ENCODE measurements at regions not wholly inside any gene's neighbourhood (a gene's known extent, or its start where the extent isn't known, plus 50 kb on each side); places are given as distances from the start of the nearest gene placed in this dataset.

DNA sequence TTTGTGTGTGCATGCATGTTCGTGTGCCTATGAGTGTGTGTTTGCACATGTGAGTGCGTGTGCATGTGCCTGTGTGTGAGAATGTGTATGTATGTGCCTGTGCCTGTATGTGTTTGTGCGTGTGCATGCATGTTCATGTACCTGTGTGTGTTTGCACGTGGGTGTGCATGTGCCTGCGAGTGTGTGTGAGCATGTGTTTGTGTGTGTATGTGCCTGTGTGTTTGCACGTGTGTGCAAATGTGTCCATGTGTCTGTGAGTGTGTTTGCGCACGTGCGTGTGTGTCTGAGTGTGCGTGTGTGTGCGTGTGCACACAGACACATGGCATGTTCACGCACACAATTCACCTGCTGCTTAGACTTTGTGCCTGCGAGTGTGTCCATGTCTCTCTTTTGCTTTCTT is 853.5 kb upstream of the SALL3 start:
- TF ChIP-seq, protein P1, sequence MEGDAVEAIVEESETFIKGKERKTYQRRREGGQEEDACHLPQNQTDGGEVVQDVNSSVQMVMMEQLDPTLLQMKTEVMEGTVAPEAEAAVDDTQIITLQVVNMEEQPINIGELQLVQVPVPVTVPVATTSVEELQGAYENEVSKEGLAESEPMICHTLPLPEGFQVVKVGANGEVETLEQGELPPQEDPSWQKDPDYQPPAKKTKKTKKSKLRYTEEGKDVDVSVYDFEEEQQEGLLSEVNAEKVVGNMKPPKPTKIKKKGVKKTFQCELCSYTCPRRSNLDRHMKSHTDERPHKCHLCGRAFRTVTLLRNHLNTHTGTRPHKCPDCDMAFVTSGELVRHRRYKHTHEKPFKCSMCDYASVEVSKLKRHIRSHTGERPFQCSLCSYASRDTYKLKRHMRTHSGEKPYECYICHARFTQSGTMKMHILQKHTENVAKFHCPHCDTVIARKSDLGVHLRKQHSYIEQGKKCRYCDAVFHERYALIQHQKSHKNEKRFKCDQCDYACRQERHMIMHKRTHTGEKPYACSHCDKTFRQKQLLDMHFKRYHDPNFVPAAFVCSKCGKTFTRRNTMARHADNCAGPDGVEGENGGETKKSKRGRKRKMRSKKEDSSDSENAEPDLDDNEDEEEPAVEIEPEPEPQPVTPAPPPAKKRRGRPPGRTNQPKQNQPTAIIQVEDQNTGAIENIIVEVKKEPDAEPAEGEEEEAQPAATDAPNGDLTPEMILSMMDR (conservative IDR thresholded peaks at IDR 0.05; ENCODE audit: low read depth, low read length): no peak
- DNase-seq (ENCODE audit: low read depth): no peak
- no peak overlapping the region for H3K4me3 ChIP-seq (ENCODE audit: low read depth, low read length)

DNA sequence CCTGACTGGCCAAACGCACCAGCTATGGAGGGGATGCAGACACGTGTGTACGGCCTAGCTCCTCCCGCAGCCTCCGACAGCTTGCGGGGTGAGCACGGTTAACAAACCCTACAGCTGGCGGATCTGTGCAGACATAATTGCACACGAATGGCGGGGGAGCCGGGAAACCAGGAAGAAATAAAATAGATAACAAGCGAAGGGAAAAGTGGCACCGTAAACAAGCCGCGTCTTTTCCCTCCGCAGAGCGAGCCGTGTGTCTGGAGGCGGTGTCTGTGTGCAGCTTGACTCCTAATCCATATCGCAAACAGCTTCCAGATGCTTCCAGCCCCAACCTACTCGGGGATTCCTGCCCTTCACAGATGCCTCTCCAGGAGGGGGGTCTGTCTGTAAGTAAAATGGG is 853.1 kb upstream of the SALL3 start:
- DNase-seq (ENCODE audit: low read depth): no peak
- H3K4me3 ChIP-seq (ENCODE audit: low read depth, low read length): no peak overlapping the region
- TF ChIP-seq, protein P1 (conservative IDR thresholded peaks at IDR 0.05; ENCODE audit: low read depth, low read length): no peak

DNA sequence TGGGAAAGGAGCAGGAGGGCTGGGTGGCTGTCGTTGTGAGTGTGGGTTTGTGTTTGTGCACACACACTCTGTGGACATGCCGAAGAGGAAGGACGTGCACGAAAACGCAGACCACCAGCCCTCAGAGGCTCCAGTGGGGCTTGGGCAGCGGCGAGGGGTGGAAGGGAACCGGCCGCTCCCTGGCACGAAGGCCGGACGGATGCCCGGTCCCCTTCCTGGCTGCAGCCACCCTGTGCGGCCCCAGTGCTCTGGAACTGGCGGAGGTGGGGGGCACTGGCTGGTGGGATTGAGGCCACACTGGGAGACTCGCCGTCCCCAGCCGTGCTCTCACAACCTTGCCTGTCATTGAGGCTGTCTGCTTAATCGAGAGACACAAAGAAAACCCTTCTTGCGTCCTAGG is 852.6 kb upstream of the SALL3 start:
- TF ChIP-seq, protein P1 (conservative IDR thresholded peaks at IDR 0.05; ENCODE audit: low read depth, low read length): no peak
- H3K4me3 ChIP-seq (ENCODE audit: low read depth, low read length): no peak overlapping the region
- no peak for DNase-seq (ENCODE audit: low read depth)

DNA sequence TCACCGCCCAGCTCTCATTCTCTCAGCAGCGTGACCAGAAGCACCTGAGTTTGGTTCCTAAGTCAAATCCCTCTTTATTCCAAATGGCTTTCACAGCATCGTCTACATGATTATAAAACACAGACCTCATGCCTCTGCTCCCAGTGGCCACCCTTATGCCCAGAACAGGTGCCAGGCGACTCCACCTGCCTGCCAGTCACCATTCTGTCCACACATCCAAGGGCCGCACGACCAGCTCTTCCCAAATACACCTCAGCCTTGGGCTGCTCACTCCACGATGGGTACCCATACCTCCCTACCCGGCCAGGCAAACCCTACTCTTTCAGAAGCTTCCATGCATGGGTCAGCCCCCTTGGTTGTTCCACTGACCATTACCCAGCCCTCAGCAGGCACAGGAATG is 851.6 kb upstream of the SALL3 start:
- no peak overlapping the region for H3K4me3 ChIP-seq (ENCODE audit: low read depth, low read length)
- no peak for DNase-seq (ENCODE audit: low read depth)

DNA sequence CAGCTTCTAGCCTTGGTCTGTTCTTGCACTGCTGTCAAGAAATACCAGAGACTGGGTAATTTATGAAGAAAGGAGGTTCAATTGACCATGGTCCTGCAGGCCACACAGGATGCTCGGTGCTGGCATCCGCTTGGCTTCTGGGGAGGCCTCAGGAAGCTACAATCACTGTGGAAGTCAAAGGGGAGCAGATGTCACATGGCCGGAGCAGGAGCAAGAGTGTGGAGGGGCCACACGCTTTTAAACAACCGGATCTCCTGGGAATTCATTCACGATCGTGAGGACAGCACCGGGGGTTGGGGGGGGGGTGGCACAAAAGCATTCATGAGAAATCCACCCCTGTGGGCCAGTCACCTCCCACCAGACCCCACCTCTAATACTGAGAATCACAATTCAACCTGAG is 850.4 kb upstream of the SALL3 start:
- TF ChIP-seq, protein P1 (conservative IDR thresholded peaks at IDR 0.05; ENCODE audit: low read depth, low read length): no peak
- no peak for DNase-seq (ENCODE audit: low read depth)
- H3K4me3 ChIP-seq (ENCODE audit: low read depth, low read length): no peak overlapping the region

More for the DNA sequence above, 851.6 kb upstream of the SALL3 start:
- TF ChIP-seq, protein P1 (conservative IDR thresholded peaks at IDR 0.05; ENCODE audit: low read depth, low read length): no peak

DNA sequence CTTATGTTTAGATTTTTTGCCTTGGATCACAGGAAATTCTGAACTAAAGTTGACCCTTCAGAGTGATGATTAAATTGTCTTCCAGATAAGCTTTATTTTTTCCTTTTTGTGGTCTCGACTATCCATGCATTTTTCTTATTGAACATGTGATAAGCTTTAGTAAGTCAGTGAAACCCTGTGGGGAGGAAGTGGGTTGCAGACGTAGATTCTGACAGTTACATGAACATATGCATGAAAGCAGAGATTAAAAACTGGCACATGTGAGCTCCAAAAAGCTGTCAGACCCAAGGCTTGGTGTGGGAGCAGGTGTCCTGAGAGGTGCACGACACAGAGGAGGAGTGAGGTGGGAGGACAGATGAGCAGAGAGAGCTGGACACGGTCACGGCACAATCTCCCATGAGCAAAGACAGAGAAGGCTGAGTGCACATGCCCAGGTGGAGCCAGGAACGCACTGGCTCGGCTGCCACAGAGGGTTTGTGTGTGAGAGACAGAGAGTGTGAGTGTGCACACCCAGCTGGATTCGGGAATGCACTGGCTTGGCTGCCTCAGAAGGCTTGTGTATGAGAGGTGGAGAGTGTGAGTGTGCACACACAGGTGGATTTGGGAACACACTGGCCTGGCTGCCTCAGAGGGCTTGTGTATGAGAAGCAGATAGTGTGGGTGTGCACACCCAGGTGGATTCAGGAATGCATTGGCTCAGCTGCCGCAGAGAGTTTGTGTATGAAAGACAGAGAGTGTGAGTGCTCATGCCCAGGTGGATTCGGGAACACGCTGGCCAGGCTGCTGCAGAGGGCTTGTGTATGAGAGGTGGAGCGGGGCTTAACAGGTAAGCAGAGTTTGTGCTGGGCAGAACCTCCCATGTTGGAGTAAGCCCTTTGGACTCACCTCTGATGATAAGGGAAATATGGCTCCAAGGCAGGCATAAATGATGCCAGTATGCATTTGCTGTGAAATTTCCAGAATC is 849.1 kb upstream of the SALL3 start:
- TF ChIP-seq, protein P1 (conservative IDR thresholded peaks at IDR 0.05; ENCODE audit: low read depth, low read length): no peak
- DNase-seq (ENCODE audit: low read depth): no peak
- no peak overlapping the region for H3K4me3 ChIP-seq (ENCODE audit: low read depth, low read length)

DNA sequence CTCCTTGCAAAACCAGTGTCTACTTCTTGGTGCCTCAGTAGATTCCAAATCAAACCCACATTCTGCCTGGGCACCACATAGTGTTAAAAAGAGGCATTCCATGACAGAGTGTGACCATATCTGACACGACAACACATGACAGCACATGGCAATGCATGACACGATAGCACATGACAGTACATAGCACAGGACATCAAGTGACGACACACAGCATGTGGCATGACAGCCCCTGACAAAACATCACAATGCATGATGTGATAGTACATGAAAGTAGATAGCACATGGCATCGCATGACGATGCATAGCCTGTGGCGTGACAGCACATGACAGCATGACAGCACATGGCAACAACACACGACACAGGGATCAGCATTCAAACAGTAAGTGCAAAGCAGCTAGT is 845.9 kb upstream of the SALL3 start:
- H3K4me3 ChIP-seq (ENCODE audit: low read depth, low read length): no peak overlapping the region
- TF ChIP-seq, protein P1 (conservative IDR thresholded peaks at IDR 0.05; ENCODE audit: low read depth, low read length): no peak
- DNase-seq (ENCODE audit: low read depth): no peak
